ENCODE measurements at regions not wholly inside any gene's neighbourhood (a gene's known extent, or its start where the extent isn't known, plus 50 kb on each side); places are given as distances from the start of the nearest gene placed in this dataset.
A peak's percentile ranks its signal among the peaks of the same experiment; 100 is the strongest.

DNA sequence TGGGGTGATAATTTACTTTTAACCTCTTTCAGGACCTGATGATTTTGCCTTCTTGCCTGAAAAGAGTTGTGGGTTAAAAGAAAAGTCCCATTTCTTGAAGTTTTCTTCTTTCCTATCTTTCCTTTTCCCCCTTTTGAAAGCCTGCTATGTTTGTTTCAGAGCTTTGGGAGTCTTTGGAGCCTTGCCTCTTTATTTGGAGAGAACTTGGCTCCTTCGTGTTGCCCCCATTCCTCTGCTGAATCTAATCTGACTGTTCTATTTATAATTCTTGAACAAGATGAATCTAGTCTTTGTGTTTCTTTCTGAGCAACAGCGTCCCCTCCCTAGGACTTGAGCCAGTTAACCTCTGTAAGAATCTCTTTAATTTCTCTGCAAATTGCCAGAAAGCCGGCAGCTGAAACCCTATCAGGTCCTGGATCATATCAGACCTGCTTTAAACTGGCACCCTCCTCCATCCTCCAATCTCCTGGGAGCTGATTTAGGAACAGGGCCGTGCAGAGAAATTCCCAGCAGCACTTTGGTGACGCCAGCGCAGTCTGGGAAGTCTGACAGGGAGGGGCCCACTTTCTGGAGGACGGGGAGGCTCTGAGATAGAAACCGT is 289.1 kb upstream of the SORL1-AS1 start:
- Histone ChIP-seq H3K27me3 (ENCODE audit: control insufficient read depth in 3 of 3, insufficient read depth in 3 of 3, low read length in 2 of 3) (no peaks in the 10 kb centered on the region), H3K4me1 (ENCODE audit: control insufficient read depth in 5 of 5, insufficient read depth in 5 of 5, low read length in 5 of 5) (peaks cover 0 to 18% (median 9%) of the 10 kb centered on the region in 5 donors), H3K27ac (ENCODE audit: low read depth in 1 of 2, low read length in 1 of 2) (peak overlapping the region in 1 of 2 donors; percentile 59), H3K4me3 (no peak overlapping the region), H3K36me3 (ENCODE audit: control insufficient read depth in 4 of 4, insufficient read depth in 4 of 4, low read length in 4 of 4) (no peaks in the 10 kb centered on the region), H3K9me3 (ENCODE audit: control insufficient read depth in 4 of 4, insufficient read depth in 3 of 4, low read length in 3 of 4) (peaks cover 0 to 4% (median 1%) of the 10 kb centered on the region in 4 donors), H3K9ac (ENCODE audit: insufficient read depth in 1 of 2, low read length in 2 of 2) (peak overlapping the region in 1 of 2 donors; percentile 55)
- peak; percentile 59 to 83 (median 80) for DNase-seq
- TF ChIP-seq, protein P1, sequence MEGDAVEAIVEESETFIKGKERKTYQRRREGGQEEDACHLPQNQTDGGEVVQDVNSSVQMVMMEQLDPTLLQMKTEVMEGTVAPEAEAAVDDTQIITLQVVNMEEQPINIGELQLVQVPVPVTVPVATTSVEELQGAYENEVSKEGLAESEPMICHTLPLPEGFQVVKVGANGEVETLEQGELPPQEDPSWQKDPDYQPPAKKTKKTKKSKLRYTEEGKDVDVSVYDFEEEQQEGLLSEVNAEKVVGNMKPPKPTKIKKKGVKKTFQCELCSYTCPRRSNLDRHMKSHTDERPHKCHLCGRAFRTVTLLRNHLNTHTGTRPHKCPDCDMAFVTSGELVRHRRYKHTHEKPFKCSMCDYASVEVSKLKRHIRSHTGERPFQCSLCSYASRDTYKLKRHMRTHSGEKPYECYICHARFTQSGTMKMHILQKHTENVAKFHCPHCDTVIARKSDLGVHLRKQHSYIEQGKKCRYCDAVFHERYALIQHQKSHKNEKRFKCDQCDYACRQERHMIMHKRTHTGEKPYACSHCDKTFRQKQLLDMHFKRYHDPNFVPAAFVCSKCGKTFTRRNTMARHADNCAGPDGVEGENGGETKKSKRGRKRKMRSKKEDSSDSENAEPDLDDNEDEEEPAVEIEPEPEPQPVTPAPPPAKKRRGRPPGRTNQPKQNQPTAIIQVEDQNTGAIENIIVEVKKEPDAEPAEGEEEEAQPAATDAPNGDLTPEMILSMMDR (IDR thresholded peaks at IDR 0.05; ENCODE audit: control extremely low read depth, extremely low read depth): no peak
- ATAC-seq (ENCODE audit: insufficient read depth, low FRiP score): no peak
- WGBS, 2 donors: 47 to 63% methylated on average over 8 of the region's 8 CpGs

DNA sequence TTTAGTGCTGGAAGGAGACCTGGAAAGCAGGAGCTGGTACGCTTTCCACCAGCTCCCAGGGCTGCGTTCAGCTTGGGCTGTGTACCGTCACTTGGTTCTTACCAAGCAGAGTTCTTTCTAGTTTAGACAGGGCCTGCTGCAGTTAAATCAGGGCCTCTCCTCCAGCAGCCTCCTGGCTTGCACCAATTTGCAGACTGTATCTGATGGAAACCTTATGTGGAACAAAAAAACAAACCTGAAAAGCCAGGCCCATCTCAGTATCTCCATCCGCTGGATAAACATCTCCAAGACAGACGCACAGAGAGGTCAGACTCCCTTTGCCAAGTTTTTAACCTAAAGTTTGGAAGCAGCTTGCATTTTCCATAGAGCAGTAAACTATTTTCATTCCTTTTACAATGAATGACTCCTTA is 288.6 kb upstream of the SORL1-AS1 start:
- Histone ChIP-seq H3K4me3 (no peak overlapping the region), H3K9ac (ENCODE audit: insufficient read depth in 1 of 2, low read length in 2 of 2) (peak overlapping the region in 1 of 2 donors; percentile 55), H3K27me3 (ENCODE audit: control insufficient read depth in 3 of 3, insufficient read depth in 3 of 3, low read length in 2 of 3) (no peaks in the 10 kb centered on the region), H3K4me1 (ENCODE audit: control insufficient read depth in 5 of 5, insufficient read depth in 5 of 5, low read length in 5 of 5) (peaks cover 0 to 18% (median 9%) of the 10 kb centered on the region in 5 donors), H3K9me3 (ENCODE audit: control insufficient read depth in 4 of 4, insufficient read depth in 3 of 4, low read length in 3 of 4) (peaks cover 0 to 4% (median 1%) of the 10 kb centered on the region in 4 donors), H3K36me3 (ENCODE audit: control insufficient read depth in 4 of 4, insufficient read depth in 4 of 4, low read length in 4 of 4) (no peaks in the 10 kb centered on the region), H3K27ac (ENCODE audit: low read depth in 1 of 2, low read length in 1 of 2) (peak overlapping the region; percentile 3 to 37)
- ATAC-seq (ENCODE audit: insufficient read depth, low FRiP score) (no peak), DNase-seq (peak in 2 of 3 donors; percentile 36 to 85)
- TF ChIP-seq, protein P1 (IDR thresholded peaks at IDR 0.05; ENCODE audit: control extremely low read depth, extremely low read depth): no peak
- WGBS, 2 donors: 75 to 90% methylated on average over 5 of the region's 5 CpGs

DNA sequence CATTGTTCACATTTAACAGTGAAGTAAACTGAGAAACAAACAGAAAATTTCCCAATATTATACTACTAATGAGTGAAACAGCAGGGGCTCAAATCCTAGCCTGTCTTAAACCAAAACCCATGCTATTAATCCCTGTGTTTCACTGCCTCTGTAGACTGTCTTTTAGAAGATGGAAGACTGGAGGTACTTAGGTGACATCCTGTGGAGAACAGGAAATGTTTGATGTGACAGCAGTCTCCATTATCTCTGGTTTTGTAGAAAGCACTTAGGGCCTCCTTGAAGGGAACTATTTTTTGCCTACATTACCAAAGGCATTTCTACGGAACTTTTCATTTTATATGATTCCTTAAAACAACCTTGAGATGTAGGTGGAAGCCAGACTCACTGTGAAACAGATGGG is 288.1 kb upstream of the SORL1-AS1 start:
- Histone ChIP-seq H3K9me3 (ENCODE audit: control insufficient read depth in 4 of 4, insufficient read depth in 3 of 4, low read length in 3 of 4) (peaks cover 0 to 4% (median 1%) of the 10 kb centered on the region in 4 donors), H3K4me3 (no peak overlapping the region), H3K9ac (ENCODE audit: insufficient read depth in 1 of 2, low read length in 2 of 2) (peak overlapping the region in 1 of 2 donors; percentile 55), H3K27ac (ENCODE audit: low read depth in 1 of 2, low read length in 1 of 2) (peak overlapping the region; percentile 3 to 37), H3K27me3 (ENCODE audit: control insufficient read depth in 3 of 3, insufficient read depth in 3 of 3, low read length in 2 of 3) (no peaks in the 10 kb centered on the region), H3K4me1 (ENCODE audit: control insufficient read depth in 5 of 5, insufficient read depth in 5 of 5, low read length in 5 of 5) (peaks cover 0 to 18% (median 9%) of the 10 kb centered on the region in 5 donors), H3K36me3 (ENCODE audit: control insufficient read depth in 4 of 4, insufficient read depth in 4 of 4, low read length in 4 of 4) (no peaks in the 10 kb centered on the region)
- TF ChIP-seq, protein P1 (IDR thresholded peaks at IDR 0.05; ENCODE audit: control extremely low read depth, extremely low read depth): no peak
- WGBS, 2 donors: 87 to 91% methylated on average over 1 of the region's 1 CpG
- ATAC-seq (ENCODE audit: insufficient read depth, low FRiP score) (no peak), DNase-seq (no peak)
